Uterus (tissue), 2 donors: ENCODE measurements at regions not wholly inside any gene's neighbourhood (a gene's known extent, or its start where the extent isn't known, plus 50 kb on each side); places are given as distances from the start of the nearest gene placed in this dataset.

Source experiments
- POLR2A ChIP-seq, 2 donors: fragments of 450-650 bp; IDR thresholded peaks; one replicate each; pipeline ENCODE4 v1.6.1; 2016; ENCODE audit warnings: antibody characterized with exemption in 2 of 2, mild to moderate bottlenecking in 1 of 2, moderate library complexity in 1 of 2
- TF ChIP-seq, protein P1 (sequence below), 4 experiments: fragments of 200-600 bp in 2 of 4; fragments of 450-650 bp in 2 of 4; sonication (generic) in 2 of 4; IDR thresholded peaks; one replicate each; pipeline ENCODE4 v1.5.1; 2016 to 2019; ENCODE audit warnings: antibody characterized with exemption in 4 of 4, mild to moderate bottlenecking in 2 of 4, moderate library complexity in 1 of 4

- no peak for TF ChIP-seq POLR2A (IDR thresholded peaks at IDR 0.05)
- TF ChIP-seq, protein P1, sequence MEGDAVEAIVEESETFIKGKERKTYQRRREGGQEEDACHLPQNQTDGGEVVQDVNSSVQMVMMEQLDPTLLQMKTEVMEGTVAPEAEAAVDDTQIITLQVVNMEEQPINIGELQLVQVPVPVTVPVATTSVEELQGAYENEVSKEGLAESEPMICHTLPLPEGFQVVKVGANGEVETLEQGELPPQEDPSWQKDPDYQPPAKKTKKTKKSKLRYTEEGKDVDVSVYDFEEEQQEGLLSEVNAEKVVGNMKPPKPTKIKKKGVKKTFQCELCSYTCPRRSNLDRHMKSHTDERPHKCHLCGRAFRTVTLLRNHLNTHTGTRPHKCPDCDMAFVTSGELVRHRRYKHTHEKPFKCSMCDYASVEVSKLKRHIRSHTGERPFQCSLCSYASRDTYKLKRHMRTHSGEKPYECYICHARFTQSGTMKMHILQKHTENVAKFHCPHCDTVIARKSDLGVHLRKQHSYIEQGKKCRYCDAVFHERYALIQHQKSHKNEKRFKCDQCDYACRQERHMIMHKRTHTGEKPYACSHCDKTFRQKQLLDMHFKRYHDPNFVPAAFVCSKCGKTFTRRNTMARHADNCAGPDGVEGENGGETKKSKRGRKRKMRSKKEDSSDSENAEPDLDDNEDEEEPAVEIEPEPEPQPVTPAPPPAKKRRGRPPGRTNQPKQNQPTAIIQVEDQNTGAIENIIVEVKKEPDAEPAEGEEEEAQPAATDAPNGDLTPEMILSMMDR (IDR thresholded peaks at IDR 0.05), result no peak
Observed at GRCh38 chr20:50371878-50372769, 138.1 kb upstream of the PTPN1 start.
